ENCODE measurements at regions not wholly inside any gene's neighbourhood (a gene's known extent, or its start where the extent isn't known, plus 50 kb on each side); places are given as distances from the start of the nearest gene placed in this dataset.

DNA sequence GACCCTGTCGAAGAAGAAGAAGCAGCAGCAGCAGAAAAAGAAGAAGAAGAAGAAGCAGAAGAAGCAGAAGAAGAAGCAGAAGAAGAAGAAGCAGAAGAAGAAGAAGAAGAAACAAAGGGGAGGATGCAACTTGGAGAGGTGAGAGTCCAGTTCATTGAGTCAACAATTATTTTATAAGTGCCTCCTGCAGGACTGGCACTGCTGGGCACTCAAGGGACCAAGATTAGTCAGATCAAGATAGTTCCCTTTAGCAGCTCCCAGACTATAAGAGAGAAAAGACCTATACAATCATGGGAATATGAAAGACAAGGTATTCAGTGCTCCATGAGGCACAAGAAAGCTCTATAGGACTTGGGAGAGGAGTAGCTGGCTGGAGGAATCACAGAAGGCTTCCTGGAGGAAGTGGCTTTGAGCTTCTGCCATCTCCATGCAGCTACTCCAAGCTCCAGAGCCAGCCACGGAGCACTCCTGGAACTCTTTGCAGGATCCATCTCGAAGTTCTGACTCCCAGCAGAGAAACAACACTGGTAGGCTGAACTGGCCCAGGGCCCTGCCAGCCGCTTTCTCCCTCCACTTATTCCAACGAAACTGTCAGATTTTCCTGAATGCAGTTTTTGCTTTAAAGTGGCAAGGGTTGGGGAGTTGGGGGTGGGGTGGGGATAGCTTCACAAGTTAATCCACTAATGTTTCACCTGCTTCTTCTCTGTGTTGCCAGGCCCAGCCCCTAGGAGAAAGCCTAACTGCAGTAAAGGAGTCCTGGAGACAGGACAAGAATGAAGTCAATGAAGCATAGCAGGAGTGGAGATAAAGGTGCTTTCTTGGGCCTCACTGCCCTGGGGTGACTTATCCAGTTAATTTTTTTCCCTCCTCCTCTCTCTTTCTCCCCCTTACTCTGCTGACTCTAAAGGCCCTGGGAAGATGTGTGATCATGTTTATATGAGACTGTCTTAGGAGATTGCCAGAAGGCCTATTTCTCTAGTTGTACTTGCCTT lies 140.1 kb upstream of the PARP11 start:
- H4K20me1 ChIP-seq (ENCODE audit: insufficient read depth), result no peaks in the 10 kb centered on the region
- WGBS, 2 experiments (ENCODE audit: low coverage in 1 of 2, low lambda C conversion rate in 2 of 2, missing lambda C conversion rate in 2 of 2), result 10 to 15% methylated on average over 5 of the region's 5 CpGs
- H3K9me2 ChIP-seq (ENCODE audit: insufficient read depth), result no peaks in the 10 kb centered on the region
- no peak for DNase-seq
- H3K79me2 ChIP-seq (ENCODE audit: insufficient read depth), result no peaks in the 10 kb centered on the region
- H3F3A ChIP-seq (ENCODE audit: insufficient read depth), result no peaks in the 10 kb centered on the region
- H3K9me3 ChIP-seq (ENCODE audit: low read depth), result no peaks in the 10 kb centered on the region
- TF ChIP-seq EZH2phosphoT487 (IDR thresholded peaks at IDR 0.05; ENCODE audit: insufficient read depth, low read depth) (no peak), EZH2 (IDR thresholded peaks at IDR 0.05; ENCODE audit: insufficient read depth, poor library complexity, severe bottlenecking) (no peak)
- no peaks in the 10 kb centered on the region for H3K4me1 ChIP-seq (ENCODE audit: insufficient read depth)
- no peak overlapping the region for H3K4me2 ChIP-seq (ENCODE audit: unreplicated experiment)
- H3K27me3 ChIP-seq (replicated peaks; ENCODE audit: insufficient read depth), result peaks cover 13% of the 10 kb centered on the region
- no peak overlapping the region for H2AFZ ChIP-seq
- in situ Hi-C loops (cut with MboI), result no loop called here
- H3K9ac ChIP-seq, result no peak overlapping the region
- H3K36me3 ChIP-seq (ENCODE audit: low read depth), result no peaks in the 10 kb centered on the region
- no peak overlapping the region for H3K4me3 ChIP-seq
- no peak overlapping the region for H3K27ac ChIP-seq

DNA sequence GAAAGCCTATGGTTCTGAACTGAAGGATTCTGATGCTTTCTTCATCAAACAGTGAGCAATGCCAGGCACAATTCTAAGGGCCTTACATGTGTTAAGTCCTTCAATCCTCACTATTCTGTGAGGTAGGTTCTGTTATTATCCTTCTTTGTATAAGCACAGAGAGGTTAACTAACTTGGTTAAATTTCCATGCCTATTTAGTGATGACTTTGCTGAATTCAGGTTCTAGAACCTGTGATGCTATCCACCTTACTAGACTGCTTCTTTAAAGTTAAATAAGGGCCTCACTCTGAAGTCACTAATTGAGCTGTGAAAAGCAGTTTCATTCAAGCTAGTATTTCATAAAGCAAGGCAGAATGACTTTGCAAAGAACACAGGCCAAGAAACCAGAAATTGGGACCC lies 138.9 kb upstream of the PARP11 start:
- no peak overlapping the region for H3K4me2 ChIP-seq (ENCODE audit: unreplicated experiment)
- H3K4me1 ChIP-seq (ENCODE audit: insufficient read depth), result no peaks in the 10 kb centered on the region
- no peaks in the 10 kb centered on the region for H3K79me2 ChIP-seq (ENCODE audit: insufficient read depth)
- in situ Hi-C loops (cut with MboI), result no loop called here
- H4K20me1 ChIP-seq (ENCODE audit: insufficient read depth), result no peaks in the 10 kb centered on the region
- H3K9me3 ChIP-seq (ENCODE audit: low read depth), result no peaks in the 10 kb centered on the region
- no peaks in the 10 kb centered on the region for H3K9me2 ChIP-seq (ENCODE audit: insufficient read depth)
- H3K36me3 ChIP-seq (ENCODE audit: low read depth), result no peaks in the 10 kb centered on the region
- H3K4me3 ChIP-seq, result no peak overlapping the region
- TF ChIP-seq EZH2 (IDR thresholded peaks at IDR 0.05; ENCODE audit: insufficient read depth, poor library complexity, severe bottlenecking), result no peak
- TF ChIP-seq EZH2phosphoT487 (IDR thresholded peaks at IDR 0.05; ENCODE audit: insufficient read depth, low read depth), result no peak
- peaks cover 13% of the 10 kb centered on the region; the same call in 1 of the 2 replicates for H3K27me3 ChIP-seq (replicated peaks; ENCODE audit: insufficient read depth)
- DNase-seq, result no peak
- H3K27ac ChIP-seq, result no peak overlapping the region
- H3K9ac ChIP-seq, result no peak overlapping the region
- no peak overlapping the region for H2AFZ ChIP-seq
- H3F3A ChIP-seq (ENCODE audit: insufficient read depth), result no peaks in the 10 kb centered on the region

DNA sequence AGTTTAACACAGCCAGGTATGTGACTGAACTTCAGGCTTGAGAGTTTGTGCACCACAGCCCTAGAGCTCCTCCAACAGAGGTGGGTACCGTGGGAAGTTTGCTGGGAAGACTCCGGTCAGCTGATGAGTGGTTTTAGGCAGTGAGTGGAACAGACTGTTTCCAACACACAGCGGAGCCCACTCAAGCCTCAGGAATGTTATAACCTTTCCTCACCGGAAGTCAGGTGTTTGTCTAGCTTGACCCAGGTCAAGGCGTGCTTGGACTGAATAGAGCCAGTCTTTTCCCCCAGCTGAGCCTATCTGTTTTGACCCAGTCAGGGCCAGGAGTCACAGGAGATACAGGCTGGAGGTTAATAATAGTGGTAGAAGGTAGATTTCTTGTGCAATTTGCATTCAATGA lies 138.4 kb upstream of the PARP11 start:
- H3K4me1 ChIP-seq (ENCODE audit: insufficient read depth), result no peaks in the 10 kb centered on the region
- no peaks in the 10 kb centered on the region for H3F3A ChIP-seq (ENCODE audit: insufficient read depth)
- H2AFZ ChIP-seq, result no peak overlapping the region
- 38 to 48% methylated on average over 5 of the region's 5 CpGs for WGBS, 2 experiments (ENCODE audit: low coverage in 1 of 2, low lambda C conversion rate in 2 of 2, missing lambda C conversion rate in 2 of 2)
- TF ChIP-seq EZH2 (IDR thresholded peaks at IDR 0.05; ENCODE audit: insufficient read depth, poor library complexity, severe bottlenecking) (no peak), EZH2phosphoT487 (IDR thresholded peaks at IDR 0.05; ENCODE audit: insufficient read depth, low read depth) (no peak)
- no peaks in the 10 kb centered on the region for H4K20me1 ChIP-seq (ENCODE audit: insufficient read depth)
- no peak overlapping the region for H3K27ac ChIP-seq
- in situ Hi-C loops (cut with MboI), result no loop called here
- no peaks in the 10 kb centered on the region for H3K9me3 ChIP-seq (ENCODE audit: low read depth)
- no peak overlapping the region for H3K9ac ChIP-seq
- H3K4me2 ChIP-seq (ENCODE audit: unreplicated experiment), result no peak overlapping the region
- H3K36me3 ChIP-seq (ENCODE audit: low read depth), result no peaks in the 10 kb centered on the region
- no peak overlapping the region for H3K4me3 ChIP-seq
- peaks cover 13% of the 10 kb centered on the region; the same call in 1 of the 2 replicates for H3K27me3 ChIP-seq (replicated peaks; ENCODE audit: insufficient read depth)
- no peak for DNase-seq
- no peaks in the 10 kb centered on the region for H3K9me2 ChIP-seq (ENCODE audit: insufficient read depth)
- no peaks in the 10 kb centered on the region for H3K79me2 ChIP-seq (ENCODE audit: insufficient read depth)

- no peak for TF ChIP-seq EZH2phosphoT487 (IDR thresholded peaks at IDR 0.05; ENCODE audit: insufficient read depth, low read depth)
- Histone ChIP-seq H3K27me3 (replicated peaks; ENCODE audit: insufficient read depth) (peaks cover 12% of the 10 kb centered on the region; the same call in 1 of the 2 replicates), H3F3A (ENCODE audit: insufficient read depth) (no peaks in the 10 kb centered on the region), H3K4me2 (ENCODE audit: unreplicated experiment) (no peak overlapping the region), H3K36me3 (ENCODE audit: low read depth) (no peaks in the 10 kb centered on the region), H3K9me3 (ENCODE audit: low read depth) (no peaks in the 10 kb centered on the region), H4K20me1 (ENCODE audit: insufficient read depth) (no peaks in the 10 kb centered on the region), H3K4me1 (ENCODE audit: insufficient read depth) (no peaks in the 10 kb centered on the region), H3K27ac (no peak overlapping the region), H2AFZ (no peak overlapping the region), H3K9me2 (ENCODE audit: insufficient read depth) (no peaks in the 10 kb centered on the region), H3K79me2 (ENCODE audit: insufficient read depth) (no peaks in the 10 kb centered on the region), H3K4me3 (no peak overlapping the region), H3K9ac (no peak overlapping the region)
- DNase-seq, result no peak
- 51 to 60% methylated on average over 8 of the region's 8 CpGs for WGBS, 2 experiments (ENCODE audit: low coverage in 1 of 2, low lambda C conversion rate in 2 of 2, missing lambda C conversion rate in 2 of 2)
- in situ Hi-C loops (cut with MboI), result no loop called here
Measured at GRCh38 chr12:4009979-4010704, 136.9 kb upstream of the PARP11 start.
